GM12865 (cell line): ENCODE measurements at regions not wholly inside any gene's neighbourhood (a gene's known extent, or its start where the extent isn't known, plus 50 kb on each side); places are given as distances from the start of the nearest gene placed in this dataset.
A peak's percentile ranks its signal among the peaks of the same experiment; 100 is the strongest.

Experiments used
- DNase-seq: peaks from one replicate; pipeline ENCODE4 v3.0.0; 2010; ENCODE audit warnings: low read depth
- H3K4me3 ChIP-seq: 2 replicates; pipeline ENCODE4 v1.5.1; 2011; ENCODE audit warnings: mild to moderate bottlenecking, low read depth, low read length, control low read depth
- TF ChIP-seq, protein P1 (sequence below): IDR thresholded peaks from 2 replicates; pipeline ENCODE4 v1.5.1; 2011; ENCODE audit warnings: low read length, control low read depth, low read depth, inconsistent platforms; ENCODE audit not compliant: insufficient read depth; ENCODE audit errors: missing control alignments

DNA sequence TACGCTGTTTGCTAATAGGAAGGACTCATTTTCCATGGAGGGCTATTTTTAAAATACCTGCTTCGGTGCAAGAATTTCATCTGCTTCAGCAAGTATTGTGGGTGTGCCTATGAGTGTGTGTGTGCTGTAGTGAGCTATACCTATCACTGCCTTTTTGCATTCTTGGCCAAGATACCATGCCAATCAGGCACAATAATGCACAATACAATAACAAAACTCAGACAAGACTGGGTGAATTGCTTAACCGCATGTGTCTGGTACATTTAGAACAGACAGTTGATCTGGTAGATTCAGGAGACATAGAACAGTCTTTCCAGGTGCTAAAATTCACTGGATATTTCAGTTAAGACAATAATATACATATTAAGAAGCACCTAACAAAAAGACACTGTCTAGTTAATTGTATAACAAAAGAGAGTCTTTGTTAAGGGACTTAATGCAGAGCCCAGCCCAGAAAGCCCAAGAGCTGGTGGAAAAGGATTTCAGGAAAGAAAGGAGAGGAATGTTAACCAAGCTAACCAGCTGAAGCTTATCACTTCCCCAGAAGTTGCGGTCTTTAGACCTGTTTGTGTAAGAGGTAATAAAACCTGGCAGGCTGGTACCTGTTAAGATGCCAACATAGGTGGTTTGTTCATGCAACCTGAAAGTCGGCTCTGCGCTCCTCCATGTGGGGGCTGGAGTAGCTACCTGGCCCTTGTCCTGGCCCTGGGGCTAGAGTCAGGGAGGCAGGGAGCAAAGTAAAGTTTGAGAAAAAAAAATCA lies 153.3 kb upstream of the RBMS1 start:
- no peak for DNase-seq
- no peak overlapping the region for H3K4me3 ChIP-seq
- TF ChIP-seq, protein P1, sequence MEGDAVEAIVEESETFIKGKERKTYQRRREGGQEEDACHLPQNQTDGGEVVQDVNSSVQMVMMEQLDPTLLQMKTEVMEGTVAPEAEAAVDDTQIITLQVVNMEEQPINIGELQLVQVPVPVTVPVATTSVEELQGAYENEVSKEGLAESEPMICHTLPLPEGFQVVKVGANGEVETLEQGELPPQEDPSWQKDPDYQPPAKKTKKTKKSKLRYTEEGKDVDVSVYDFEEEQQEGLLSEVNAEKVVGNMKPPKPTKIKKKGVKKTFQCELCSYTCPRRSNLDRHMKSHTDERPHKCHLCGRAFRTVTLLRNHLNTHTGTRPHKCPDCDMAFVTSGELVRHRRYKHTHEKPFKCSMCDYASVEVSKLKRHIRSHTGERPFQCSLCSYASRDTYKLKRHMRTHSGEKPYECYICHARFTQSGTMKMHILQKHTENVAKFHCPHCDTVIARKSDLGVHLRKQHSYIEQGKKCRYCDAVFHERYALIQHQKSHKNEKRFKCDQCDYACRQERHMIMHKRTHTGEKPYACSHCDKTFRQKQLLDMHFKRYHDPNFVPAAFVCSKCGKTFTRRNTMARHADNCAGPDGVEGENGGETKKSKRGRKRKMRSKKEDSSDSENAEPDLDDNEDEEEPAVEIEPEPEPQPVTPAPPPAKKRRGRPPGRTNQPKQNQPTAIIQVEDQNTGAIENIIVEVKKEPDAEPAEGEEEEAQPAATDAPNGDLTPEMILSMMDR: no peak

DNA sequence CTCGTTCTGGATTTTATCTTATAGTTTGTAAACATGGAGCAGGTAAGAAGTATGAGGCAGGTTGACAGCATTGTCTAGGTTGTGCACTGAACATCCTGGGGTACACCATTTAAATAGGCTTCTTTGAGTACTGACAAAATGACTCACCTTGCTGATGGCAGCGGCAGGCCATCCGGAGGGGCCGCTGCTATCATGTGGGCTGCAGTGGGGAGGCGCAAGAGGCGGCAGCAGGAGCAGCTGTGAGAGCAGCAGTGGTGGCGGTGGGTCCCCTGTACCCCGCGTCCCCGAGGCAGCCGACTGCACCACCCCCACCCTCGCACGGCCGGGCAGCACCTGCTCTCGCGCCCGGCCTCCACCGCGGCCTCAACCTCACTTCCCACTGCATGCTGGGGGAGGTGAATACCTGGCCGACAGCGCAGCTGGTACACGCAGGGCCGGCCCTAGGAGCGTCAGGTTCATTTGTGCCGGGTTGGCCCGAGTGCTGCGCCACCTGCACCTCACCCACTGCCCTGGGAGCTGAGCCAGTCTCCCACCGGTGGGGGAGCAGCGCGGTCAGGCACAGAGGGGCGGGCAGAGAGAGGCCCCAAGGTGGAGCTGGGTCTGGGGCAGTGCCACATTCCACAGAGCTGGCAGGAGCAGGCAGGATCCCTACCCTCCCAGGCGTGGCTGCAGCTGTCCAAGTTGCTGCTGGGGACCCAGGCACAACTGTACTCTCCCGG lies 154.5 kb upstream of the RBMS1 start:
- TF ChIP-seq, protein P1: no peak
- no peak for DNase-seq
- H3K4me3 ChIP-seq: no peak overlapping the region

DNA sequence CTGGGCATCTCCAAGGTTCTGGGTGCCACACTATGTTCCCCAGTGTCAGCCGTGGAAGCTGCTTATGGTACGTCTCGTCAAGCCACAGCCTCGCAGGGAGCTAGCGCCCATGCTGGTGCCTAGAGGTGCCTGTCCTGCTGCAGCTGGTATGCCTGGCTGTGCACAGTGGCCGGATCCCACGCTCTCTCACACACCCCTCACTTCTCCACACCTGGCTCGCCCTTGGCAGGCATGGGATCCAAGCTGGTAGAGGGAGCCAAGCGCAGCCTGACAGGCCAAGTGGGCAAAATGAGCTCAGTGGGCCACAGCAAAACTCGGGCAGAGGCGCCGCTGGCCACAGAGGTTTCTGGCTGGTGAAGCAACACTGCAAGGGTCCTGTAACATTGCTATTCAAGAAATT lies 156.1 kb upstream of the RBMS1 start:
- H3K4me3 ChIP-seq: no peak overlapping the region
- TF ChIP-seq, protein P1: no peak
- DNase-seq: no peak

DNA sequence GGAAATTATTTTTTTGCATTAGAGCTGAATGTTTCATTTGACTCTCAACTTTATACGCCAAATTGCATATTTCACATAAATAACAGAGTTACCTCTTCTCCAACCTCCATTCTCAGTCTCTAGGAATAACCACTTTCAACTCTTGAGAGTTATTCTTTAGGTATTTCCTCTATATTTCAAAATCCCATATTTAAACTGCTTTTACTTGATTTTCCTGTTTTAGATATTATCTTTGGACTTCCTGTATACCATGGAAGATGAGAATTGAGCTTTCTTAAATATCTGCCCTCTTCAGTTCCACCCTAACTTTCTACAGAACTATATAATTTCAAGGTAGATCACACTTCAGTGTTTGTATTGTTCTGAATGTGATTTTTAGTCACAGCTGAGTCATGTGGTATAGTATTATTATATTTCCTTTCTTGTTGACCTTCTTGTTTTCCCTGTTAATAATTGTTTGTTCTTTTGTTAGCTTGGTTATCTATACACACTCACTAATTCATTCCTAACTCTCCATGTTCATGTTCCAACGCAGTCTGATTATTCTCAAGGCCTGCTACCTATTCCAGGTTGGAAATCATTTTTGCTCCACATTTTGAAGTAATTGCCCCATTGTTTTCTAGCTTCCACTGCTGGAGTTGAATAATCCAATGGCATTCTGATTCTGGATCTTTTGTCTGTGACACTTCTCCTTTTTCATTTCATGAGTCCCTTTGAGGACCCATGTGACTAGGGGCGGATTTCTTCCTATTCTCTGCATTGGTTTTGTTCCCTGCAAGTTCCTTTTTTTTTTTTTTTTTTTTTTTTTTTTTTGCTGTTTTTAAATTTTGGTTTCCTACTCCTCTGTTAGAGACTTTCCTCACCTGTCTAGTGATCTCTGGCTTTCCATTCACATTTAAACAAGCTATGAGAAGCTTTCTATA lies 156.8 kb upstream of the RBMS1 start:
- no peak overlapping the region for H3K4me3 ChIP-seq
- TF ChIP-seq, protein P1: no peak
- no peak for DNase-seq

DNA sequence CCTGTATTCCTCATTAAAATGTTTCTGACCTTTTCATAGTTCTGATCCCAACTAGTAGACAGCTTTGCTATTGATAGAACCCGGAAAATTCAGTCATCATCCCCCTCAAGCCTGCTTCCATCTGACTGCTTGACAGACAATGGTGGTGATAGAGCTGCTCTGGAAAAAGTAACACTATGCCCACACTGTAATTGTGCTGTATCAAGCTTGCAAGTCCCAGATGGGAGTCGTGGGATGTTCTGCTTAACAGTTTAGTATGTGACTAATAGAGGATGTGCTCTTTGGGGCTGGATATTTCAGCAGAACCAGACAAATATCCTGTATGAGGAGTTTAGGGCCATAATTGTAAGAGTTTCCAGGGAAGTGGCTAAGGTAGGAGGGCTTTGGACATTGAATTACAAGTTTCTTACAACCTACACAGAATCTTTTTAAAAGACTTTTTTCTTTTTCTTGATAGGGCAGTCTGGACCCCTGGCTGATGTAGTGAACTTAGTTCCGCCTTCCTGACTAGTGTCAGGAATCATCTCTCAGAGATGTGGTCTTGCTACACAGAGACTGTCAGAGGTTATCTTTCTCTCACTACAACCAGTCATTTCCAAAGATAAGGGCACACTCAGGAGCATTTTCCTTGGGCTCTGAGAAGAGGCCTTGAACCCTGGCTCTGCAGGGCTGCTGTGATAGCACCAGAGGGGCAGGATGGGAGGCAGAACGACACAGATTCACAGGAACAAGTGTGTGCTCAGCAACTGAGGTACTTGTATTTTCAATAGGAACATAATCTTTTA lies 158.0 kb upstream of the RBMS1 start:
- DNase-seq: no peak
- no peak overlapping the region for H3K4me3 ChIP-seq
- TF ChIP-seq, protein P1: no peak

DNA sequence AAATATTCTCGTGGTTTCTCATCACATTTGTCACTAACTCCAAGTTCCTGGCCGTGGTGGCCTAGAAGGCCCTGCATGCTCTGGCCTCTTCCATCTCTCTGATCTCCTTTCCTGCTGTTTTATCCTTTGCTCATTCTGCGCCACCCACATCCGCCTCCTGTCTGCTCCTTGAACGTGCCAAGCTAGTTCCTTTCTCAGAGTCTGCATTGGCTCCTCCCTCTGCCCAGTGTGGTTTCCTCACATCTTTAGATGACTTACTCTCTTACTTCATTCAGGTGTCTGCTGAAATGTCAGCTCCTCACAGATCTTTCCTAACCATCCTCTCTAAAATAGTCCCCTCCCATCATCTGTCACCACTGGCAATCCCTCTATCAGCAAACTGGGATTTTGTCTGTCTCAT lies 158.6 kb upstream of the RBMS1 start:
- DNase-seq: peak; percentile 14
- no peak overlapping the region for H3K4me3 ChIP-seq
- TF ChIP-seq, protein P1: no peak
